GM18520 (cell line): ENCODE measurements at regions not wholly inside any gene's neighbourhood (a gene's known extent, or its start where the extent isn't known, plus 50 kb on each side); places are given as distances from the start of the nearest gene placed in this dataset.
"Not testable (repeated sequence)": the region's sequence is repeated elsewhere in the genome, so short reads cannot be mapped to it uniquely, and the experiment has no call there.

ENCODE experiments used
- ATAC-seq: cut with Tn5 transposase; IDR thresholded peaks from one replicate; pipeline ENCODE4 v1.9.1; 2021; ENCODE audit not compliant: unreplicated experiment

- no peak for ATAC-seq
Measured at GRCh38 chr13:89988206-89988605, 1359.3 kb upstream of the MIR17HG start.

- no peak for ATAC-seq
Measured at GRCh38 chr13:90003566-90003965, 1343.9 kb upstream of the MIR17HG start.

DNA sequence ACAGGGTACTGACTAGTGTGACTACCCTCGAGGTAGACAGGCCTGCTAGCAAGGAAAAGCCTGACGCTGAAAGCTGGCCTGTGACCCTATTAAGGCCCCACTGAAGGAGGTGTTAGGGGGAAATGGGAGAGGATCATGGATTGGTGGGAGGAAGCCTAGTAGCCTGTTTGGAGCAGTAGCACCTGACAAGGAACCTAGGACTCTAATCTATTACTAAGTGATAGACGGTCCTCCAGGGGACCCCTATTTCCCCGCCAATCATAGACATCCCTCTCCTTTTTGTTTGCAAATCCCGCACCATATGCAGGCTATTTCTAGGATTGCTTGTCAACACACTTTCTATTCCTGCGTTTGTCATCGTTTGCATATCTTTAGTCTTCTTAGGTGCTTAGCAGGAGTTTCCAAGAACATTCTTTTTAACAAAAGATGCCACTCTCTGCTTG lies 1338.8 kb upstream of the MIR17HG start:
- ATAC-seq: no peak

DNA sequence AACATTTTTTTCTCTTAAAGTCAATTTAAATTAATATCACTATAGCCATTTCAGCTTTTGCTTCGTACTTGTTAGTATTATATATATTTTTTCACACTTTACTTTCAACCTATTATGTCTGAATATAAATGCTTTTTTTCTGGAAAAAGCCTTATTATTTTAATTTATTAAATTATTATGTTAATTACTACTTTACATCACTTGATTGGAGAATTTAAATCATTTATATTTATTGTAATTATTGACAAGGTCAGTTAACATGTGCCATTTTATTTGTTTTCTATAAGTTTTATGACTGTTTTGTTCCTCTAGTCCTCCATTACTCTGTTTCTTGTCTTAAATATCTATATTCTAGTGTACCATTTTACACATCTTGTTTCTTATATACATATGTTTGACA lies 1333.4 kb upstream of the MIR17HG start:
- no peak for ATAC-seq

DNA sequence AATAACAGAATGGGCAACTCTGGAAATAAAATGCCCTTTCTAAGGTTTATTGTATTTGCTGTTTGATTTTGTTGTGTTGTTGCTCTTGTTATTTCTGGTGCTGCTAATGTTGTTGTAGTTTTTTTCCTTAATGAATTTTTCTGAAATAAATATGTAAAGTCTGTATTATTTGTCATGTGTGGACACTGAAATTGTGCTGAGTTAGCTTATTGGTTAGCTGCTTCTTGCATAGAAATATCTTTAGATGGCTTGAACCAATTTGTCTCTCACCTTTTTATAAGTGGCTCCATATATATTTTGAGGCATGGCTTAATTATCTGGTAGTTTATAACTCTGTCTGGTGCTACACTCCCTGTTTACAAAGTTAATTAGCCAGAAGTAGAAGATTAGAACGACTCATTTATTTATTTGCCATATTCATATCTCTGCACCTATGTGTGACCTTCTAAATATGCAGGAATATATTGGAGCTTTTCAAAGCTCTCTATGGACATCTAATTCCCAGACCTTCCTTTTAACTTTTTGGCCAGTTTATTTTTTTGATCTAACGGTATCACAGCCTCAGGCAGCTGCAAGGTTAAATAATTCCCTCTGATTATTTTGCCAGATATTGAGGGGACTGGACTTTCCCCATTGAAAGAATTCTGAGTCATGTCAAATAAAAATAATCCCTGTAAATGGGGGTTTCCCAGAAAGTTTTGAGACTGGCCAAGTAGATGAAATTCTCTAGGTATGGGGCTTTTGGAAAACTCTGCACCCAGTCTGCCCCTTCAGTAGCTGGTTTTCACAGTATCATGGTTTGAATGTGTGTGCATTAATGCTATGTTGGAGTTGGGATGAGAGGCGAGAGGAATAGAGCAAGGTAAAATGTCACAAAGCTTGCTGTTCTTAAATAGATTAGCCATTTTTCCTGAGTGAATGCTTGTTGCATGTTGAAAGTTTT lies 1331.7 kb upstream of the MIR17HG start:
- ATAC-seq: no peak

DNA sequence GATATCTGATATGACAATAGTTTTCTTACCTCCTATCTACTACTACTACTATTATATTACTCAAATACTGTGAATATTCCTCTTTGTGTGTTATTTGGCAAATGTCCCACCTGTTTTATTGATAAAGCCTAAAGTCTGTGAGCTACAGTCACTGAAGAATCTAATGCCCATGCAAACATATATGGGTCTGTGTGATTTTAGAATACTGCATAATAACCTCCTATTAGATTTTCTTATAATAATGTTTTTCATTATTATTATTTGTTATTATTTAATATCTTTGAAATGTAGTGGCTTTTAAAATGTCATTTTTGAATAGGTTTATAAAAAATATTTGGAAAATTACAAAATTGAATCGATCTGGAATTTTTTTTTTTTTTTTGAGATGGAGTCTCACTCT lies 1330.8 kb upstream of the MIR17HG start:
- no peak for ATAC-seq

- ATAC-seq: no peak
Measured at GRCh38 chr13:90020536-90021070, 1326.9 kb upstream of the MIR17HG start.

DNA sequence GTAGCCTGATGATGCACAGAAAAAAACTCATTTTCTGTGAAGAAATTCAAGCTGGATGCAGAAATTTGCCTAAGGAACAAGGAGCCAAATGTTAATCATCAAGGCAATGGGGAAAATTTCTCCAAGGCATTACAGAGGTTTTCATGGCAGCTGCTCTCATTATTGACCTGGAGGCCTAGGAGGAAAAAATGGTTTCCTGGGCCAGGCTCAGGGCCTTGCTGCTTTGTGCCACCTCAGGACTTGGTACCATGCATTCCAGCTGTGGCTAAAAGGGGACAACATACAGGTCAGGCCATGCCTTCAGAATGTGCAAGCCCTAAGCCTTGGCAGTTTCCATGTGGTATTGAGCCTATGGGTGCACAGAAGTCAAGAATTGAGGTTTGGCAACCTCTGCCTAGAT lies 1320.1 kb upstream of the MIR17HG start:
- no peak for ATAC-seq

DNA sequence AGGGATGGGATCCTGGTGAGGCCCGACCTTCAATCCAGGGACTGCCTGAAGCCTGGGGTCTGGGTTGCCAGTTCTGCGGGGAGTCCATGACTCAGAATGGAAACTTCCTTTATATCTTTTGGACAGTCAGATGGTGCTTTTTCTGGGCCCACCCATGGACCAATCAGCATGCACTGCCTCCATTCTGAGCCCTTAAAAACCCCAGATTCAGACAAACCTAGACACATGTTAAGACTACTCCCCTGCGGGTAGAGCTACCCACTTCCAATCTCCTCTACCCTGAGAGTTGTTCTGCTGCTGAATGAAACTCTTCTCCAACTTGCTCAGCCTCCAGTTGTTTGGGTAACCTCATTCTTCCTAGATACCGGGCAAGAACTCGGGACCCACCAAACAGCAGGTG lies 1315.2 kb upstream of the MIR17HG start:
- no peak for ATAC-seq

DNA sequence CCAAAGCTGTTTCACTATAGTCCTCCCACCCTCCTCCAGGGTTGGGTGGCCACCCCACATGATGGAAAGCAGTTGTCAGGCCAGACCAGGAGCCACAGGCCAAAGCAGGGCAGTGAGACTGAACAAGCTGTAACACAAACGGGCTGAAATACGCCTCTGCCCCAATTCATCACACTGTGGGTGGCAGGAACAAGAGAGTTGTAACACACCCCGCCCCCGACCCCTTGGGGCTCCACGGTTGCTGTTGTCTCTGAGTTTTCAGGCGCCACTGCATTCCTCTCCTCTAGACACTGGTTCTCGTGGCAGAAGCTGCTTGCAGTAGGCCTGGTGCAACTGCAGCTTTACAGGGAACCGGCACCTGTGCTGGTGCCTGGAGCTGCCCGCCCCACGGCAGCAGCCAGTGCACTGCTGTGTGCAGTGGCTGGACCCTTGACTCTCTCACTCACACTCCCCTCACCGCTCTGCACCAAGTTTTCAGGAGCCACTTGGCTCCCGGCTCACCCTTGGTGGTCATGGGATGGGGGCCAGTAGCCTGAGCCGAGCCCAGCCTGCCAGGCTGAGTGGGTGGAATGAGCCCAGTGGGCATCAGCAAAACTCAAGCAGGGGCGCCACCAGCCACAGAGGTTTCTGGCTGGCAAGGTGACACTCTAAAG lies 1314.5 kb upstream of the MIR17HG start:
- ATAC-seq: no peak

GRCh38 chr13:90039516-90039915 lies 1308.0 kb upstream of the MIR17HG start:
- no peak for ATAC-seq

DNA sequence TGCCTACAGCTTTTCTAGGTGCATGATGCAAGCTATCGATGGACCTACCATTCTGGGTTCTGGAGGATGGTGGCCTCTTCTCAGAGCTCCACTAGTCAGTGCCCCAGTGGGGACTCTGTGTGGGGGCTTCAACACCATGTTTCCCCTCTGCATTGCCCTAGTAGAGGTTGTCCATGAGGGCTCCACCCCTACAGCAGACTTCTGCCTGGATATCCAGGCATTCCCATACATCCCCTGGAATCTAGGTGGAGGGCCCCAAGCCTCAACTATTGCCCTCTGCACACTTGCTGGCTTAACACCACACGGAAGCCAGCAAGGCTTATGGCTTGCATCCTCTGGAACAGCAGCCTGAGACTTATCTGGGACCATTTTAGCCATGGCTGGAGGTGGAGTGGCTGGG lies 1299.9 kb upstream of the MIR17HG start:
- ATAC-seq: no peak

- no peak for ATAC-seq
Measured at GRCh38 chr13:90049989-90050671, 1297.4 kb upstream of the MIR17HG start.

DNA sequence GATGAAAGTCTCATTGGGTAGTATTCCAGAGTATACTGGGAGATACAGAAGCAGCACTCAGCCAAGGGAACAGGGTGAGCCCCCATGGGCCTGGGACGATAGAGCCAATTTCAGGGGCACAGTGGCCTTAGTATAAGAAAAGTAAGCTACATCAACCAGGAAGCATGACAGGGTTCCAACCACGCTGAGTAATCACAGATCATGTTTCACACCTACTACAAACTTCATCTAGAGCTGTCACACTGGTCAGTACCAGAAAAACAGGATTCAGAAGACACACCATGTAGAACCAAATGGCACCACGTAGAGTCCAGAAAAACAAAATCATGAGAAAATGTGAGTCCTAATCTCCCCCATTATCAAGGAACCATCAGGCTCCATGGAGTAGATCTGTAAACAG lies 1292.4 kb upstream of the MIR17HG start:
- no peak for ATAC-seq

DNA sequence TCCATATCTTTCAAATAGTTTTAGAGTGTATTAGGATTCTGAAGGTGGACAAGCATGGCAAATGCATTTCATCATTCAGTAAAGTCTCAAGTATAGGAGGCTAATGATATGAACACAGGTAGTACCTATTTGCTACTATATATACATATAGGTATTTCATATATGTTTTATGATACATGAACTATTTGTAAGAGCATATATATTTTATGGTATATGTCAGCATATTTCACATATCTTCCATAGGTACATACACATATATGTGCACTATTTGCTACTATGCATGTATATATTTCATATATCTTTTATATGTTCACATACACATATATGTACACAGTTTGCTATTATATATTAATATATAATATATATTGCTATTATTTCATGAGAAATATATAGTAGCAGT lies 1291.7 kb upstream of the MIR17HG start:
- no peak for ATAC-seq

- not testable (repeated sequence) for ATAC-seq
Measured at GRCh38 chr13:90064226-90064625, 1283.3 kb upstream of the MIR17HG start.

DNA sequence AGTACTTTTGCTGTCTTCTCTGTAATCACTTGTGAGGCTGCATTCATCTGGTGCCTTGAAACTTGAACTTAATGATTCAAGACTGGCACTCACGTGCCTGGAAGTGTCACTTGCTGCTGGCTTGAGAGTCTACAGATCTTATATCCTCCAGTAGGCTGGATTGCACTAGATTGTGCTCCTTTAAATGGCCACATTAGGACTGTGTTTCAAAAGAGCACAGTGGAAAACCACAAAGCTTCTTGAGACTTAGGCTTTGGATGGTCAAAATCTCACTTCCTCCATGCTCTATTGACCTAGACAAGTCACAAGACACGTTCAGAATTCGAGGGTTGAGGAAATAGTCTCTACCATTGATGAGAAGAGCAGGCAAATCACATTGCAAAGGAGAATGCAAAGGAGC lies 1278.8 kb upstream of the MIR17HG start:
- ATAC-seq: no peak

GRCh38 chr13:90070362-90070761 lies 1277.1 kb upstream of the MIR17HG start:
- ATAC-seq: no peak

GRCh38 chr13:90070837-90071525 lies 1276.5 kb upstream of the MIR17HG start:
- ATAC-seq: no peak

DNA sequence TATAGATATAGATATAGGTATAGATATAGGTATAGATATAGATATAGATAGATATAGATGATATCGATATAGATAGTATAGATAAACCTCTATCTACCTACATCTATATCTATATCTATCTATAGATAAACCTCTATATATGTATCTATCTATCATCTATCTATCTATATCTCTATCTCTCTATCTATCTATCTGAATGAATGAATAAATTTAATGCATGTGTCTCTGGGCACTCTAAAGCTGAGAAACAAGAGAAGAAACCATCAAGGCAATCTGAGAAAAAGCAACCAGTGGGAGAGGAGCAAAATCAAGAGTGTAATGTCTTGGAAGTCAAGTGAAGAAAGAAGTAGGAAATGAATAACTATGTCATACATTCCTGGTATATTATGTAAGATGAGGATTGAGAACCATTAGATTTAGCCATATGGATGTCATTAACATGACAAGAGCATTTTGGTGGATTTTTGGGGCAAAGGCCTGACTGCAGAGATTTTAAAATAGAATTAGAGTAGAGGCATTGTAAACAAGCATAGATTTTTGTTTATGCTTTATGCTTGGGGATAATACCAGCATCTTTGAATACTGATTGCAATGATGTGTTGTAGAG lies 1262.7 kb upstream of the MIR17HG start:
- ATAC-seq: no peak
